ENCODE measurements at regions not wholly inside any gene's neighbourhood (a gene's known extent, or its start where the extent isn't known, plus 50 kb on each side); places are given as distances from the start of the nearest gene placed in this dataset.

DNA sequence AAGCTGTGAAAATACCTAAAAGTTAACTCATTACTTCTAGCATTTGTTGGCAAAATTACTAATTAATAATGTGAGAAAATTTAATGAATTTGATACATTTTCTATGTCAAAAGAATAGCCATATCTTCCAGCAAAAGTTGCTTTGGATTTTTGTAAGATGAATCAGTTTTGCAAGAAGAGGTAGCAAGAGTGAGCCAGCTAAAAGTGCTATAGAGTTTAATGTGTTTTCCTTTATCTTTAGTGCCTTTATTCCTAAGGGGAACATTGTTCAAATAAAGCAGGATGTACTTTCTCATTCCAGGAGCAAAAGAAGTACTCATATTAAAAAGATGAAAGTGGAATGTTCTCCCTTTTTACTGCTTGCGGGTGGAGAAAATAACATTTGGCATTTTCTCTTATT lies 622.2 kb downstream of the ANXA1 start:
- no peak for DNase-seq (ENCODE audit: low read depth)

DNA sequence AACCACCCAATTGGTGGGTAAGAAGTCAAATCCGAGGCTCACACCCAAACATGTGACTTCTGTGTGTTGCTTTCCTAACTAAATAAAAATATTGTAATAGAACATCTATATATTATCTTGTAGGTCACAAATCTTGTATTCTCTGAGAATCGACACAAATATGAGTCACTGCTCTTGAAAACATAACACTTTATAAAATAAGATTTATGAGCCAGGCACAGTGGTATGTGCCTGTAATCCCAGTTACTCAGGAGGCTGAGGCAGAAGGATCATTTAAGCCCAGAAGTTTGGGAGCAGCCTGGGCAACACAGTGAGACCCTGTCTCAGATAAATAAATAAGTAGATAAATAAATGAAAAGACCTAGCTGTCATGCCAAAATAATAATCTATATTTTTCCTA lies 624.1 kb downstream of the ANXA1 start:
- no peak for DNase-seq (ENCODE audit: low read depth)

DNA sequence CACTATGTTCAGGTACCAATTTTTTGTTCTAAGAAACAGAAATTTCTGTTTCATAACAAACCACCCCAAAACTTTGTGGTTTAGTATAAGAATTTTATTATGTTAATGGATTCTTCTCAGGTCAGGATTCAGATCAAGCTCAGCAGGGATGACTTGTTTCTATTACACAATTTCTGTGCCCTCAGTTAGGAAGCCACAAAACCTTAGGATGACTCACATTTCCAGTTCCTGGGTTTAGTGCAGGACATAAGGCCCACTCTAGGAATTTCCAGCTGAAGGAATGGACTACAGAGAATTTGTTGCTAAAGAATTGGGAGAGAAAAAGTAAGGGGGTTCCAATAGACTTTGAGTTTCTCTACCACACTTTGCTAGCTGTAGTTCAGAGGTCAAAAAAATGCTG lies 629.3 kb downstream of the ANXA1 start:
- DNase-seq (ENCODE audit: low read depth), result no peak

DNA sequence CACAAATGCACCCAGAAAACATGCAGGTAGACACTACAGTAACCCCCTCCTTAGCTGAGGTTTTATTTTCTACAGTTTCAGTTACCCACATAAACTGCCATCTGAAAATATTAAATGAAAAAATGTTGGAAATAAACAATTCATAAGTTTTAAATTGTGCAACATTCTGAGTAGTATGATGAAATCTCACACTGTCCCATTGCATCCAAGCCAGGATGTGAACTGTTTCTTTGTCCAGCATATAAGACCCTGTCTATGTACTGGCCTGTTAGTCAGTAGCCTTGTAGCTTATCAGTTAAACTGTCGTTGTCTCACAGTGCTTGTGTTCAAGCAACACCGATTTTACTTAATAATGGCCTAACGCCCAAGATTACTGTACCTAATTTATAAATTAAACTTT lies 630.5 kb downstream of the ANXA1 start:
- no peak for DNase-seq (ENCODE audit: low read depth)

DNA sequence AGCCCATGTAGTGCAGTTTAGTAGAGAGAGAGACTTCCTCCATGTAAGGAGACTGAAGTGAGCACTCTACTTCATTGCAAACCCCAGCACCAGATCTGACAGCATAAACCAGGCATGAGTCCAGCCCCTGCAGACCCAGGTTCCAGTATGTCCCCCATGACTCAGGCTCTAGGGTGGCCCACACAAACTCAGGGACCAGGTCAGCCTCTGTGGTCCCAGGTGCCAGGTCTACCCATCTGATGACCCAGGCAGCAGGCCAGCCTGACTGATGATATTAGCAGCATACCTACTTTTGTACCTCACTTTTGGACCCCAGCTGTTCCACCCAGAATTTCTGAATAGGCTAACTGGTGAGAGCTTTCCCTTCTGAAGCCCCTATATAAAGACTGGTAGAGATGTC lies 647.8 kb downstream of the ANXA1 start:
- no peak for DNase-seq (ENCODE audit: low read depth)

DNA sequence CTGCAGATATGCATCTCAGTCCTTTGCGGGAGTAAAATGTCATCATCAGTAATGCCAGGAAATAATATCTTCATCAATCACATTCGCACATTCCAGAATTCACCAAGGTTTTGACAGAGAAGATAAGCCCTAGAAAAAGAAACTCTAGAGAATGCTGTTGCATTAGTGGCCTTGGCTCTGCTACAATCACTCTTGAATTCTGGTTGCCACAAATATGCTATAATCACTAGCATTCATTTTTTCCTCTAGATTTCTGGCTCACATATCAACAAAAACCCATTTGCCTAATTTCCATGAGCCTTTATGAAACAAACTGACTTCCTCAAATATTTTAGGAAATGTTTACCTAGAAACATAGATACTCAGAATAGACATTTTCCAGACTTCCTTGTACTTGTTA lies 653.4 kb downstream of the ANXA1 start:
- no peak for DNase-seq (ENCODE audit: low read depth)

DNA sequence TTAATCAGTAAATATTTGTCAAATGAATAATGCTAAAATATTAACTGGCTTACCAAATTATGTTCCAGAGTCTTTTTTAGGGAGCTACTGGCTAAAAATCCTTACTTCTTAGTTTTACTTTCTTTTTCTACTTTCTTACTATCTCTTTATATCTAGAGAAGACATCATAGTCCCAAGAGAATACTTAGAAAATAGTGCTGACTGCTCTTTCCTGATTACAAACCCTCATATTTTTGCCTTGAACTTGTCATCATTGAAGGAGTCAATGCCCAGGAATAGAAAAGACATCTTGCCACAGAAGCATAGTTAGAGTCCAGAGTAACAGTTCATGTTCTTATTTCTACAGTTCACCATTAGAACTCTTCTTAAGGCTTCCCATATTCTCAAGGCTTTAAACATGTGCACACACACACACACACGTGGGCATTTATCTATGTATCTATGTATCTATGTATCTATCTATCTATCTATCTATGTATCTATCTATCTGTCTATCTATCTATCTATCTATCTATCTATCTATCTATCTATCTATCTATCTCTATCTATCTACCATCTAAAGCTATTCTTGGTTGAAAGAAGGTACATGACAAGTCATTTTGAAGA lies 654.3 kb downstream of the ANXA1 start:
- no peak for DNase-seq (ENCODE audit: low read depth)

DNA sequence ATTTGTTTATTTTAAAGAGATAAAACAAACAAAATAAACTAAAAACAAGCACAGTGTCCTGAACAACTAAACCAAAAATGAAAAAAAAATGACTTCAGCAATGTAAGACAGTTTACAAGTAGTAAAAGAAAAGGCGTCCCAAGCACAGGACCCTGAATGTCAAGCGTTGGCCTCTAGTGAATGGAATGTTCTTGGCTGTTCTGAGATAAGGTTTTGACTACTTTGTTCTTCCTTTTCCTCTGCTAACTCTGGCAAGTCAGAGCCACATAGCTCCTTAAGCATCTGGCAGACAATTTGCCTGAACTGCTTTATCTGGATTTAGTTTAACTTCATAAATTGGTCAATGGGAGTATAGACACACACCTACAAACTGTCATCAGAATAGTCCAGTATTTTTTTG lies 655.2 kb downstream of the ANXA1 start:
- DNase-seq (ENCODE audit: low read depth), result no peak

DNA sequence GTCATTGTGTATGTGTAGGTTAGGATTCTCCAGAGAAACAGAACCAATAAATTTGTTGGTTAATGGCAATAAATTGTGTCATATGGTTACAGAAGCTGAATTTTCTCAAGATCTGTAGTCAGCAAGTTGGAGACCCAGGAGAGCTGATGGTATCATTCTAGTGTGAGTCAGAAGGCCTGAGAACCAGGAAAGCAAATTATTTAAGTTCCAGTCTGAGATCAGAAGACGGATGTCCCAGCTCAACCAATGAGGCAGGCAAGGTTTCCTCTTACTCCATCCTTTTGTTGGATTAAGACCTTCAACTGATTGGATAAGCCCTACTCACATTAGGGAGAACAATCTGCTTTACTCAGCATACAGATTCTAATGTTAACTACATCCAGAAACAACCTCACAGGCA lies 656.3 kb downstream of the ANXA1 start:
- DNase-seq (ENCODE audit: low read depth), result no peak

DNA sequence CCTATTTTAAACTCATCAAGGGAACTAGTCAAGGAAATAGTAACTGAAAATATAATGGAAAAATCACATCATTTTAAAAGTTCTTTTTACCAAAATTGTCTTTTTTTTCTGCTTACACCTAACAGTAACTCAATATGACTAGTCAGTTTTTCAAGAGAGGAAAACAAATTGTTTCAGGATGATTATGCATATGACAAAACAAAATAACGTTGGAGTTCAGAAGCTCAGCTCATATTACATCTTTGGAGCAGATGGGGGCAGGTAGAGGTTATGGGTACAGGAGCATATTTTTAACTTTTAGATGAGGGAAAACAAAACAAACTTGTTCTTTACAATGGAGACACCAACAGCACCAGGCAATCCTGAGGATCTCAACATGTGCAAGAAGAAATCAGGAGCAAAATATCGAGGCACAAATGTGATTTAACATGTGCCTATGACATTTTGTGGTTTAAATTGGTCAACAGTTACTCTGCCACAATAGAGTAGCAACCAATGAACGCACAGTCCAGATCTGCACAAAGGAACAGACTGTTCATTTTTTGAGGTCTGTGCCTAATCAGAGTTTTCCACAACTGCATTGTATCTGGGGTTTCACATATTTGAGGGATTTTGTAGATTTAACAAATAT lies 659.0 kb downstream of the ANXA1 start:
- DNase-seq (ENCODE audit: low read depth), result no peak

DNA sequence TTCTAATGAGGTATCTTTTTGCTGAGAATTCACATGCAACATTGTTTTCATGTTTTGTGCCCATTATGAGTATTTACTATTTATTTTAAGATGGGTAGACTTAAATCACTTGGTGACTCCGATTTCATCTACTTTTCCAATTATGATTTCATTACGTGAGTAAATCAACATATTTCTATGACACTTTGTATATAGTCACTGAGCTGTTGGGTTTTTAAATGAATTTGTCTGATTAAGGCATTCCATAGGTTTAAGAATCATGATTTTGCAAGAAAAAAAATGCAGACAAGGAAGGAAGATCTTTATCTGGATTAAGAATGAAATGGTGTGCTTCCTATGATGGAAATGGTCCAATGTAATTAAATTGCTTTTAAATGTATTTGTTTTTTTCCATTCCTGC lies 661.9 kb downstream of the ANXA1 start:
- no peak for DNase-seq (ENCODE audit: low read depth)

DNA sequence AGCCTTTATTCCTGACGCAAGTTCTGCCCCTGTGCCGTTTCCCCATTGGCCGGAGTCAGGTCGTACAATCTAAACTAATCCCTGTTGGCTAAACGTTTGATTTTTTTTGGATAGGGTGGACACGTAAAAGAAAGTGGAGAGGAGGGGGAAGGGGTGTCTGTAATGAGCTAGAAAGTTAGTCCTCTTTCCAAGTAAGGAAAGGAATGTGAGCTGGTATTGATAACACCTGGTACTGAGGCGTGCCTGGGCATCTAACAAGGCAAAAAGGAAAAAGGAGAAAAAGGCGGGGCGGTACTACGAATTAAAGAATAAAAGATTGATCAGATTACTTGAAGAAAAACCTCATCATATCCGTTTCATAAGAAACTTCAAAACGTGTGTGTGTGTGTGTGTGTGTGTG lies 665.2 kb downstream of the ANXA1 start:
- no peak for DNase-seq (ENCODE audit: low read depth)

DNA sequence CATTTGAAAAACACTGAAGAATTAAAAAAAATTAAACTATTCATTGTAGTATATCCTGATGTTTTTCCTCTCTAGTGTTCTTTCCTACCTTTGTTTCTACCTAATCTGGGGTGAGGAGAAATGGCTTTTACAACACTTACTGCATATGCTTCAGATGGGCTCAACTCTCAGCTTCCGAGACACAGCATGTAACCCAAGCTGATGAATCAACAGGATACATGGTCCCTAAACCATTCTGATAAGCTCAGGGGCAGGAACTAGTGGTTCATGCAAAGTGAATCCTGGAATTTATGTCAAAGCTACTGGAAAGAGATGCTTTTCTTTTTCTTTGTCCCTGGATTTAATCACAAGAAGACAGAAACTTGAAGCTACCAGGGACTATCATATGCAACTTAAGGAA lies 672.5 kb upstream of the RORB start:
- no peak for DNase-seq (ENCODE audit: low read depth)

DNA sequence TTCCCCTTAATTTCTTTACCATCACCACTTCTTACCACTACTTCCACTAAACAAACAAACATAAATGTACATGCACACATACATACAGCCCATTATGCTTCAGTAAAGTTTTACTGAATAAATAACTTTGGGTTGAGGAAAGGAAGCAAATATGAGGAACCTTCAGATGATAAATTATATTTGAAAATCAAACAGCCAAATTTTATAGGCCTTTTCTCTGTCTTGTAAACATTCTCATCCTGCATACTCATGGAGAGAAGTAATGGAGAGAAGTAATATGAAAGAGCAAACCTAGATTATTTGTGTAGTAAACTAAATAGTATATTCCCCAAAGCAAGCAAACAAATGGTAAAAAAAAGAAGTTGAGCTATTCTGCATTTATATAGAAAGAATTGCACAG lies 658.3 kb upstream of the RORB start:
- no peak for DNase-seq (ENCODE audit: low read depth)

DNA sequence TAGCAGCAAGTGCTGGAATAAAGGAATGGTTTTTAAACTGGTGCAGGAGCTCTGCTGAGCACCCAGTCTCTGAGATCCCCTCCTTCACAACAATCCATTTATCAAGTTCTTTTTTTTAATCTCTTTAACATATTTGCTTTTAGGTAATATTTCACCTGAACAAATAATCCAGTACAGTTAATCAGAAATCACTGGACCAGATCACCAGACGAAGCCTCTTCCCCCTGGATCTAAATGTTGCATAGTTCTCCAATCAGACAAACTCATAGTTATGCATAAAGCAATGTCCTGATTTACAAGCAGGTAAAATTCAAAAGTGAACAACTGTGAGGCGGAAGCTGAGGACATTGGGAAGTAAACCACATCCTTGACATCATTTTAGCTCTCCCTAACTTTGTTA lies 657.7 kb upstream of the RORB start:
- DNase-seq (ENCODE audit: low read depth), result no peak

DNA sequence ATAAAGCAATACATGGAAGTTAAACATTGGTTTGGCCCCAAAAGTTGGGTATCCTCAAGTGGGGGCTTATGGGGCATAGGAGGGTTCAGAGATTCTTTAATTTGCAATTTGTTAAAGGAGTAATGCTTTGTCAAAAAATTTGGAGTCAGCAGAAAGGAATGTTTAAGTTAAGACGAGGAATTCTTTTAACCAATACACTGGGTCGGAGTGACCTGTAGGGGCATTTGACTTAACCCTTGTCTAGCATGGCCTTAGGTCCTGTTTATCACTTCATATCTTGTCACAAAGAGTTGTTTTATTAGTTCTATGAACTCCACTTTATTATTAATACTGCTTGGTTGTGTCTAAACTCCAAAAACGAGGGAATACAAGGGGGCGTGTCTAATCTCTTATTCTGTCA lies 656.1 kb upstream of the RORB start:
- DNase-seq (ENCODE audit: low read depth), result no peak

DNA sequence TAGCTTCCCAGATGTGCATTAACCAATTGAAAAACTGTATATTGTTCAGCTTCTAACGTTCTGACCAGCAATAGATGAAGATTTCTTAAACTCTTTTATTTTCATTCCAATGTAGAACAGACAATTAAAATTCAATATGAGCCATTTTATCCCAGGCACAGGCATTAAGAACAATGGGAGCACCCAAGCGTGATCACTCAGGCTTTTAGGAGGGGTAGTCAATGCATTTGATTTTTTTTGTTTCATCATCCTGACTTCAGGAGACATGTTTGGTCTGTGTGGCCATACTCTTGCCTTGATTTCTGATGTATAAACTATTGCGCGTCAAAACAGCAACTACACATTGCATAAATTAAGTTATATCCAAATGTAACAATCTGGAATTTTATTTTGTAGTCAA lies 653.0 kb upstream of the RORB start:
- no peak for DNase-seq (ENCODE audit: low read depth)

DNA sequence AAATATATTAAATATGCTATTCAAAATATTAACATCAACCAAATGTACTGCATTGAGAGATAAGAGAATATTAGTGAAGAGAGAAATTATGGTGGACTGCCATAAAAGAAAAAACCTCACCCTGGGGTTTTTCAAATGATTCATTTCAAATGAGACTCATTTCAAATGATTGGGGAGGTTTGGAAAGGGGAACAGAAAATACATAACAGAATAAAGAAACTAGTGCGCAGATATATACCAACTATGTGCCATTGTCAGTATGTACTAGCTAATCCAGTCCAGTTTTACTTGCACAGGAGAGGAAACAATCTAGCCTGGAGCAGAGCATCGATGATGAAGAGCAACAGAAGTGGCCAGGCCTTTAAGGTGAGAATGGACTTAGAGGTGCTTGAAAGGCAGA lies 651.6 kb upstream of the RORB start:
- DNase-seq (ENCODE audit: low read depth), result no peak

DNA sequence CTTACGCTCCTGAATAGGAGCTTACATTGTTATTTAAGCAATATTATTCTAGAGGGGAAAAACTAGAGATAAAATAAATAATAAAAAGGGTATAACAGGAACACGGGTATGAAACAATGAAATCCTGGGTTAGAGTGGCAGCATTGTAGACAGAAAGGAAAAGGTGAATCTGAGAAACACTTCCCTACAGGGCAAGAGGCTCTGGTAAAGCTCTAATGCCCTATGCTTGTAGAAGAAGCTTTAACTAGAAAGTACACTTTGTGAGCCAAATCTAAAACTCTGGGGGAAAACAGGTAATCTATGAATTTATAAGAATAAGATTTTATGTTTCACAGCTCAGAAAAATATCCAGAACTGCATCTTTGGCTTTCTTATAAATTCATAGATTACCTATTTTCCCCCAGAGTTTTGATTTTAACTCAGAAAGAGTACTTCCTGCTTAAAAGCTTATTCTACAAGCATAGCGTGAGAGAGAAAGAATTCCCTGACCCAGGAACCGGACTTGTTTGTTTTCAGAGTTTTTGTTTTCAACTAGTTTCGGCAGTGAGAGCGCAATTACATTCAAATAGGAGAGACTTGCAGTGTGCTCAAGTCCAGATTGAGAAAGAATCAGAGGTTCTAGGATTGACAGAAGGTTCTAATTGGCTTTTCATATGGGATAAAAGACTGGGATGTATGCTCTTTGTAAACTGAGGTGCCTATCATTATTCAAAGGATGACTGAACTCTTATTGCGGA lies 651.0 kb upstream of the RORB start:
- DNase-seq (ENCODE audit: low read depth), result no peak

DNA sequence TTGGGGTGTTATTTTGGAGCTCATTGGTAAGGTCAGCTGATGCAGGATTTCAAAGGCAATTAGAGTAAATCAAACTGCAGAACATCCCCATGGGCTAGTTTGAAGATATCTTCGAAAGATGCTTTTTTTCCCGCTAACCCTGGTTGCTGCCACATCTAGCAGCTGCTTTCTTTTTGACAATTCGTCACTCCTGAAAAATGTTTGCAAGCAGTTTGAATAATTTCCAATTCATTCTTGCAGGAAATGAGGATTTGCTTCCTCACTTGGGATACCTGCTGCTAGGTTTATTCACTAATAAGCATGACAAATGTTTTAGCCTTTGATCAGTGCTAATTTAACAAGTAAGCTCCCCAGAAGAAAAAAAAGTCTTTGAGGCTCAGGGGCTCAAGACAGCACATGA lies 649.6 kb upstream of the RORB start:
- DNase-seq (ENCODE audit: low read depth), result no peak

DNA sequence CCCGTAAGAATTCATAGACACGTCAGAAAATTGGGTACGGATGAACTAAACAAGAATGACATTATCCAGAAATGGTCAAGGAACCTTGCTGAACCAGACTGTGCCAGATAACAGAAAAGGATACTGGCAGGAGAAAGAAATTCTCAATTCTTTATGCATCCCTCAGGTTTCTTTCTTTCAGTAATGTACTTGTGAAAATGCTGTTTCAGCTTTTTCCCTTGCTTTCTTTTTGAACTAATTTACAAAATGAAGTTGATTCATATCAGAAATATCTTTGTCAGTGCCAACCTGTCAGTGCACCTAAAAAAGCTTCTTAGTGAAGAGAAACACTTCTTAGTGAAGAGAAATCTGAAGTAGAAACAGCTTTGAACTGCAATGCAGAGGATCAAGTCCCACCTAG lies 643.6 kb upstream of the RORB start:
- DNase-seq (ENCODE audit: low read depth), result no peak

DNA sequence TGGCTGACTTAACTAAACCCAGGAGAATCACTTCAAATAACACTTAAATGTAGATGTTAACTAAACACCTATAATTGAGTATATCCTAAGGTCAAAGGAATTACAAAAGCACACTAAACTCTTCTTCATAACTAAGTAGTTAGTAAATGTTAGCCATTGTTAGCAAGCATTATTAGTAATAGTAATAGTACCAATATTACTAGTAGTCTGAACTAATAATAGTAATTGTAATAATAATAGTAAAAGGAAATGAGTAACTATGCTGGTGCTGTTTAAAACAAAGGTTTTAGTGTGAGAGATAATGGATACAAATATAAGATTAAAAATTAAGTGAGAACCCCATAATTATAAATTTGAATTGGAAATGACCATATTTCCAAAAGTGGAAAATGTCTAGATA lies 641.9 kb upstream of the RORB start:
- no peak for DNase-seq (ENCODE audit: low read depth)

DNA sequence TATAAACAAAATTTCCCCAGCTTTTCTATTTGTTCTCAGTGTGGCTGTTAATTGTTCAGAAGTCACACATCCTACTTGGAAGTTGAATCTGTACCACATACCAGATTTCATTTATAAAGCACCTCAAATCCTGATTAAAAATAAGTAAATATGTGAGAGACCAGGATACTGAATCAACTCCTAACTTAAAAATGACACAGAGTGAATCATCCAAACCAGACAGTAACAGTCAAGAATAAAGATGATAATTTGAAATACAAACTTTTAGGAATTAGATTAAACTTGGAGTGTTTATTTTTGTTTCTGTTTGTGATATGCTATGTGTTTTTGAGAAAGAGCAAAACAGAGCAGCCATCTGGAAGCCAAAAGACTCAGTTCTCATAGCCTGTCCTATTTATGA lies 633.2 kb upstream of the RORB start:
- DNase-seq (ENCODE audit: low read depth), result no peak

DNA sequence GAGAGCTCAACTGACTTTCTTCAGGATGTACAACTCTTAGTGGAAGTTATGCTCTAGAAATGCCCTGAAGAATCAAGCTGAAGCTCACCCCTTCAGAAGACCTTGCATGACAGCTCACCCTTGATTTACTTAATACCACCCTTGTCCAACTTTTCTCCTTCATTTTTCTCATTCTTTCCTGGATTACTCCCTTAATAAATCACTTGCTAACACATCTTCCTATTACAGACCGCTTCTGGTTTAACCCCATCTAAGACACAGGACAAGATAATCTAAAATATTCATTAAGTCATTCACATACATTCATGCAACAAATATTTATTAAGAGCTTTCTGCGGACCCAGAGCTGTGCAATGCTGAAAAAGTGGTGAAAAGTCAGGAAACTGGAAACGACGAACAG lies 630.7 kb upstream of the RORB start:
- no peak for DNase-seq (ENCODE audit: low read depth)

All from CMK (cell line).